ENCODE measurements at regions not wholly inside any gene's neighbourhood (a gene's known extent, or its start where the extent isn't known, plus 50 kb on each side); places are given as distances from the start of the nearest gene placed in this dataset.

- TF ChIP-seq CTCF (IDR thresholded peaks at IDR 0.05) (no peak), POLR2AphosphoS5 (IDR thresholded peaks at IDR 0.05) (no peak), POLR2A (IDR thresholded peaks at IDR 0.05) (no peak)
- Histone ChIP-seq H3K4me1 (replicated peaks) (no peaks in the 10 kb centered on the region), H3K27ac (no peak overlapping the region), H3K27me3 (replicated peaks; ENCODE audit: insufficient read depth) (no peaks in the 10 kb centered on the region), H3K36me3 (no peaks in the 10 kb centered on the region), H3K9me3 (no peaks in the 10 kb centered on the region), H3K4me3 (no peak overlapping the region)
- intact Hi-C loops (cut with DNase I), result no loop called here
- WGBS, result 63% methylated on average over 4 of the region's 4 CpGs
- DNase-seq (ENCODE audit: low spot score), result no peak
These were observed 395.4 kb upstream of the ADAMTS9 start for GRCh38 chr3:65083240-65083639.

- Histone ChIP-seq H3K9me3 (no peaks in the 10 kb centered on the region), H3K36me3 (no peaks in the 10 kb centered on the region), H3K27me3 (replicated peaks; ENCODE audit: insufficient read depth) (no peaks in the 10 kb centered on the region), H3K4me1 (replicated peaks) (no peaks in the 10 kb centered on the region), H3K4me3 (no peak overlapping the region), H3K27ac (no peak overlapping the region)
- no peak for DNase-seq (ENCODE audit: low spot score)
- intact Hi-C loops (cut with DNase I), result no loop called here
- no peak for TF ChIP-seq CTCF (IDR thresholded peaks at IDR 0.05)
- 61% methylated on average over 2 of the region's 2 CpGs for WGBS
These were observed 393.7 kb upstream of the ADAMTS9 start for GRCh38 chr3:65081536-65081935.

- H3K4me3 ChIP-seq, result no peak overlapping the region
- H3K9me3 ChIP-seq, result no peaks in the 10 kb centered on the region
- H3K4me1 ChIP-seq (replicated peaks), result no peaks in the 10 kb centered on the region
- H3K27me3 ChIP-seq (replicated peaks; ENCODE audit: insufficient read depth), result no peaks in the 10 kb centered on the region
- intact Hi-C loops (cut with DNase I), result no loop called here
- DNase-seq (ENCODE audit: low spot score), result no peak
- H3K27ac ChIP-seq, result no peak overlapping the region
- TF ChIP-seq CTCF (IDR thresholded peaks at IDR 0.05) (peak in 1 of 4 experiments; percentile 11), POLR2AphosphoS5 (IDR thresholded peaks at IDR 0.05) (no peak), POLR2A (IDR thresholded peaks at IDR 0.05) (no peak)
- H3K36me3 ChIP-seq, result no peaks in the 10 kb centered on the region
- 73% methylated on average over 3 of the region's 3 CpGs for WGBS
These were observed 392.6 kb upstream of the ADAMTS9 start for GRCh38 chr3:65080432-65080831.

GRCh38 chr3:65079560-65079959 lies 391.8 kb upstream of the ADAMTS9 start:
- Histone ChIP-seq H3K9me3 (no peaks in the 10 kb centered on the region), H3K36me3 (no peaks in the 10 kb centered on the region), H3K27me3 (replicated peaks; ENCODE audit: insufficient read depth) (no peaks in the 10 kb centered on the region), H3K27ac (no peak overlapping the region), H3K4me3 (no peak overlapping the region), H3K4me1 (replicated peaks) (no peaks in the 10 kb centered on the region)
- DNase-seq (ENCODE audit: low spot score), result no peak
- intact Hi-C loops (cut with DNase I), result no loop called here
- 79% methylated on average over 5 of the region's 5 CpGs for WGBS
- TF ChIP-seq POLR2AphosphoS5 (IDR thresholded peaks at IDR 0.05) (no peak), POLR2A (IDR thresholded peaks at IDR 0.05) (no peak), CTCF (IDR thresholded peaks at IDR 0.05) (no peak)

- no peaks in the 10 kb centered on the region for H3K4me1 ChIP-seq (replicated peaks)
- no peak for TF ChIP-seq POLR2A (IDR thresholded peaks at IDR 0.05)
- no peak for TF ChIP-seq CTCF (IDR thresholded peaks at IDR 0.05)
- TF ChIP-seq POLR2AphosphoS5 (IDR thresholded peaks at IDR 0.05), result no peak
- no peaks in the 10 kb centered on the region for H3K27me3 ChIP-seq (replicated peaks; ENCODE audit: insufficient read depth)
- intact Hi-C loops (cut with DNase I), result no loop called here
- no peaks in the 10 kb centered on the region for H3K9me3 ChIP-seq
- DNase-seq (ENCODE audit: low spot score), result no peak
- no peak overlapping the region for H3K27ac ChIP-seq
- H3K36me3 ChIP-seq, result no peaks in the 10 kb centered on the region
- no peak overlapping the region for H3K4me3 ChIP-seq
These were observed 390.9 kb upstream of the ADAMTS9 start for GRCh38 chr3:65078748-65079147.
